Stimulated activated memory B cell treated with anti-CD40 and anti-IgM and Interleukin-4, amounts not matched to agents 10 μg/mL and 1 μg/mL and 100 μg/mL, for 72 hours (primary cell): ENCODE measurements at regions not wholly inside any gene's neighbourhood (a gene's known extent, or its start where the extent isn't known, plus 50 kb on each side); places are given as distances from the start of the nearest gene placed in this dataset.

Source experiments
- ATAC-seq: fragments of 150-1000 bp; cut with Tn5 transposase; 2 replicates; pipeline ENCODE4 v1.10.0; 2021
- H3K27ac Mint-ChIP-seq: one replicate; pipeline ENCODE4 v1.8.0; 2022; ENCODE audit warnings: mild to moderate bottlenecking, mixed read lengths
- H3K27me3 Mint-ChIP-seq: one replicate; pipeline ENCODE4 v1.8.0; 2022; ENCODE audit warnings: mixed read lengths
- H3K36me3 Mint-ChIP-seq: one replicate; pipeline ENCODE4 v1.8.0; 2022; ENCODE audit warnings: mixed read lengths
- H3K4me1 Mint-ChIP-seq: one replicate; pipeline ENCODE4 v1.8.0; 2022; ENCODE audit warnings: mixed read lengths
- H3K4me3 Mint-ChIP-seq: one replicate; pipeline ENCODE4 v1.8.0; 2022; ENCODE audit warnings: mild to moderate bottlenecking, moderate library complexity, mixed read lengths
- H3K9me3 Mint-ChIP-seq: one replicate; pipeline ENCODE4 v1.8.0; 2022; ENCODE audit warnings: mixed read lengths

DNA sequence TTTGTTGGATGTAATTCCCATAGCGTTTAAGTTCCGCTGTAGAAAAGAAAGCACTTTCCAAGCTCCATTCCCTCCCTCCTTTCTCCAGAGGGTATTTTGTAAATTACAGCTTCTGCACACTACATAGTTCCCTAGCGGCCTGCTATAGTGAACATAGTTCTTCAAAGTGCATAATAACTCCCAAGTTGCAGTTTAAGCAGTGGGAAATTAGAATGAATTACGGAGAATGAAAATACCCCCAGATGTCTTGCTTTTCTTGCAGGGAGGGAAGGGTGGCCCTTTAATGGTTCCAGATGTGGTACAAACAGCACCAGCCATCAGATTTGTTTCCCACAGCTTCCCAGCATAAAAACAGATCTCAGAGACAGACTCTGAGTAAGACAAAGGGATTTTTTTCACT is 893.9 kb downstream of the SUCLG1 start:
- no peak for ATAC-seq
- Mint-ChIP-seq H3K27me3 (no peaks in the 10 kb centered on the region), H3K36me3 (no peaks in the 10 kb centered on the region), H3K4me1 (no peaks in the 10 kb centered on the region), H3K27ac (no peak overlapping the region), H3K9me3 (no peaks in the 10 kb centered on the region), H3K4me3 (no peak overlapping the region)

DNA sequence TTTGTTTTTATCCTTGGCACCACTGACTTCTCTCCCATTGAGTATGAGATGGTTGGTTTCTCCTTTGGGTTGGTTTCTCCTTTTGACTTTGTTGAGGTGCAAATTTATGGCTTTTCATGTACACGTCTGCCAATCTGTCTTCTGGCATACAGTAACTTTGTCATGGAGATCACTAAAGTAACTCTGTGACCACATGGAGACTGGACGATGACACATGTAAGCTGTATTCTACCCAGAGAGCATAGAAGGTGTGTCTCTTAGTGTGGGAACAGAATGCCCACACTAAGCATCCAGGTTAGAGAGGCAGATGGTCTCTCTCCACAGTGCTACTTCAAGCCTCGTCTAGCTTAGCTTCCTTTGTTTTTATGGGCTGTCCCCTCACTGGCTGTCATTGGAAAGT is 897.5 kb downstream of the SUCLG1 start:
- no peak overlapping the region for H3K27ac Mint-ChIP-seq
- ATAC-seq = no peak
- no peak overlapping the region for H3K4me3 Mint-ChIP-seq
- no peaks in the 10 kb centered on the region for H3K27me3 Mint-ChIP-seq
- H3K4me1 Mint-ChIP-seq = no peaks in the 10 kb centered on the region
- H3K9me3 Mint-ChIP-seq = peaks cover 4% of the 10 kb centered on the region
- no peaks in the 10 kb centered on the region for H3K36me3 Mint-ChIP-seq

DNA sequence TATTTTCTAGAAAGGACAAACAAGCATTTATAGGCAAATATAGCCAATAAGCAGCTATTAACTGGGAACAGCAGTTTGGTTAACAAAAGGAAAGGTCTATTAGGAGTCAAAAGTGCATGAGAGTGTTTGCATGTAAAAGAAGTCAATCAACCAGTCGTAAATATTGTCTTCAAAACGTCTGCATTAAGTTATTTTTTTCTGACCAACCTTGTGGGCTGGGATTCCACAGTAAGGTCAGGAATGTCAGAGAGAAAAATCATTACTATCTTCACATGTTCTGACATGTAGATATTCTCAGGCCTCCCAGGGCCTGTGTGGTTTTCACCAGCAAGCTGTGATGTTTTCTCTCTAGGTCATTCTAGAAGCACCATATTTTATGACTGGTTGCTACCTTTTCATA is 922.5 kb downstream of the SUCLG1 start:
- no peak for ATAC-seq
- no peaks in the 10 kb centered on the region for H3K27me3 Mint-ChIP-seq

DNA sequence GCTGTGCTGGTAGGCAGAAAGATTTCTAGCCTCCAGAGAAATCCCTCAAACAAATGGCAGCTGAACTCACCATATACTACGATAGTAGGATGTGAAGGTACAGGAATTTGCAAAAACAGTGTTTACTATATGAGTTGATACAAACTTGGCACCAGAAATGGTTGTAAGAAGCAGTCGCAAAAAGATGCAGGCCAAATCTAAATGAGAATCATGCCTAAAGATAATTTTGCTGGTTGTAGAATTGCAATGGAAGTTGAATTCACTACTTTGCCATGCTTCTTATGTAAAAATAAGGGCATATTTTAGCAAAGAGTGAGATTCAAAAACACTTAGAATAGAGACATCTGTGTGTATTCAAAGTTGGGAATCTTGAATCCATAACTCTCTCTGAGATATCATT is 924.7 kb downstream of the SUCLG1 start:
- no peaks in the 10 kb centered on the region for H3K36me3 Mint-ChIP-seq
- H3K27me3 Mint-ChIP-seq = no peaks in the 10 kb centered on the region
- peaks cover 8% of the 10 kb centered on the region for H3K9me3 Mint-ChIP-seq
- no peak overlapping the region for H3K27ac Mint-ChIP-seq
- no peak overlapping the region for H3K4me3 Mint-ChIP-seq
- no peaks in the 10 kb centered on the region for H3K4me1 Mint-ChIP-seq
- ATAC-seq = no peak

More for the DNA sequence above, 922.5 kb downstream of the SUCLG1 start:
- no peaks in the 10 kb centered on the region for H3K4me1 Mint-ChIP-seq
- H3K27ac Mint-ChIP-seq = no peak overlapping the region
- H3K9me3 Mint-ChIP-seq = peaks cover 4% of the 10 kb centered on the region
- no peak overlapping the region for H3K4me3 Mint-ChIP-seq
- no peaks in the 10 kb centered on the region for H3K36me3 Mint-ChIP-seq

DNA sequence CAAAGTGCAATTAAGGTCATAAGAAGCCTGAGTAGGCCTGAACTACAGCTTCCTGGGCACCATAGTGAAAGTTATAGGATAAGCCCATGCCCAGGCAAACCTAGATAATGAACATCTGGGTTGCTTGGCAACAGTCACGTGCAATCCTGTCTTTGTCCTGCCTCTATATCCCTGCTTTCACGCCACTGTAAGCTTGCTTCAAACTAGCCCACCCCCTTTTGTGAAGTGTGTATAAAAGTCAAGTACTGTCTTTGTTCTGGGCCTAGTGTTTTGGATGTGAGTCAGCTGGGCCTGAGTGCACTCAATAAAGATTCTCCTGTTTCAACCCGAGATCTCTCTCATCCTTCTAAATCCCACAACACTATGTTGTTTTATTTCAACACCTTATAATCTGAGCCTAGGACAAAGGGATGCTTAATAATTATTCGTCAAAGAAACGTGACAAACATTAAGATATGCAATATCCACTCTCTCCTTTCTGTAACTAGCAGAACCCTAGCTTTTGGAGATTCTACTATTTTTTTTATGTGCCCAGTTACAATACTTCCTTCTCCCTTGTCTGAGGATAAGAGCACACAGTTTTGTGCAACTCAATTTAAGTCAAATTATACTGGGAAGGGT is 927.8 kb downstream of the SUCLG1 start:
- Mint-ChIP-seq H3K9me3 (peaks cover 3% of the 10 kb centered on the region), H3K27ac (no peak overlapping the region), H3K36me3 (no peaks in the 10 kb centered on the region), H3K4me1 (no peaks in the 10 kb centered on the region), H3K4me3 (no peak overlapping the region), H3K27me3 (no peaks in the 10 kb centered on the region)
- no peak for ATAC-seq

DNA sequence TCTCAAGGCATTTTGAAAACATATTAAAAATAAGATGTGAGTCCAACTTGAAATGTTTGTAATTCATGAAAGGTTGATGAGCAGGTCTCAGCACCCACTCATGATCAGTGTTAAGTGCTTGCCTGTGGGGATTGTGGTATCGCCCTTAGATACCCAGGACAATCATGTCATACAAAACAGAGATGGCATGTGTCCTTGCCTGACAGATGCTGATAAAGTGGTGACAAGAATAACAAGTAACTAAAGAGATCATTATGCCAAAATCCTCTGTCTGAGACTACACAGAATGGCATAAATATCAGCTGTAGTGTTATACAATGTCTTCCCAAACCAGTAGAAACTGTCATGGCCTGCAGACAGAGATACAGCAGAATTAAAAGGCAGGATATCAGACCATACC is 930.3 kb downstream of the SUCLG1 start:
- H3K4me1 Mint-ChIP-seq = no peaks in the 10 kb centered on the region
- H3K27ac Mint-ChIP-seq = no peak overlapping the region
- no peaks in the 10 kb centered on the region for H3K27me3 Mint-ChIP-seq
- no peaks in the 10 kb centered on the region for H3K36me3 Mint-ChIP-seq
- ATAC-seq = no peak
- H3K4me3 Mint-ChIP-seq = no peak overlapping the region
- H3K9me3 Mint-ChIP-seq = peaks cover 3% of the 10 kb centered on the region

DNA sequence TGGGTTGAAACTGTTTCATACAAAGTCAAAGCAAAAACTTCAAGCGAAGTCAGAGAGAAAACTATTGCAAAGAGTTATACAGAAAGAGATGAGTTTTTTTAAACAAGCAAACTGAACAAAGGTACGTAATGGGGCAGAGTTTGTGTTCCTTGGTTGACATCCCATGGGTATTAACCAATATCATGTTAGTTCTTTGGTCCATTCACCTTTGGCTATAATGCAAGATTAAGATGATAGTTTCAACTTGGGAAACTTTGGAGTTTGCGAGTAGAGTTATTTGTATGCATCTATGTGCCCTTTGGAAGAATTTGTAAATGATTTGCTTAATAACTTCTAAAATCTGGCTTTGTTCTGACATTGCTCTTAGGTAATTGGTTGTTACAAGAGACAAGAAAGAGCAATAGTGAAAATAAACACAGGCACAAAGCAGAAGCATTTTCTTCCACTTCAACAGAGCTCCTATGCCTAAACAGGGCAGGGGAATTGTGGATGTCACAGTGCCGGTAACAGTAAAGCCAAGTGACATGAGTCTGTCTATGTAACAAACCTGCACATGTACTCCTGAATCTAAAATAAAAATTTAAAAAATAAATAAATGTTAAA is 936.1 kb downstream of the SUCLG1 start:
- Mint-ChIP-seq H3K4me3 (no peak overlapping the region), H3K27ac (no peak overlapping the region), H3K36me3 (no peaks in the 10 kb centered on the region), H3K27me3 (no peaks in the 10 kb centered on the region), H3K4me1 (no peaks in the 10 kb centered on the region), H3K9me3 (peaks cover 2% of the 10 kb centered on the region)
- ATAC-seq = no peak

DNA sequence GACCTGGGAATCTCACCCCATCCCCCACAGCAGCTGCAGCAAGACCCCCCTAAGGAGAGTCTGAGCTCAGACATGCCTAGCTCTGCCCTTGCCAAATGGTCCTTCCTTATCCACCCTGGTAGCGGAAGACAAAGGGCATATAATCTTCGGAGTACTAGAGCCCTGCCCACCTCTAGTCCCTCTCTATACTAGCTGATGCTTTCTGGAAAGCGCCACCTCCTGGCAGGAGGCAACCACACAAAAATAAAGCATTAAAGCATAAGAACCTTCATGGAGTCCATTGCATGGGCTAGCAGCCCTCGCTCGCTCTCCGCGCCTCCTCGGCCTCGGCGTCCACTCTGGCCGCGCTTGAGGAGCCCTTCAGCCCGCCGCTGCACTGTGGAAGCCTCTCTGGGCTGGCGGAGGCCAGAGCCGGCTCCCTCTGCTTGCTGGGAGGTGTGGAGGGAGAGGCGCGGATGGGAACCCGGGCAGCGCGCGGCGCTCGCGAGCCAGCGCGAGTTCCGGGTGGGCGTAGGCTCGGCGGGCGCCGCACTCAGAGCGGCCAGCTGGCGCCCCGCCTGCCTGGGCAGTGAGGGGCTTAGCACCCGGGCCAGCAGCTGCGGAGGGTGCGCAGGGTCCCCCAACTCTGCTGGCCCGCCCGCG is 941.2 kb downstream of the SUCLG1 start:
- Mint-ChIP-seq H3K4me3 (no peak overlapping the region), H3K36me3 (no peaks in the 10 kb centered on the region), H3K9me3 (peaks cover 5% of the 10 kb centered on the region), H3K27ac (no peak overlapping the region), H3K4me1 (no peaks in the 10 kb centered on the region), H3K27me3 (no peaks in the 10 kb centered on the region)
- no peak for ATAC-seq

DNA sequence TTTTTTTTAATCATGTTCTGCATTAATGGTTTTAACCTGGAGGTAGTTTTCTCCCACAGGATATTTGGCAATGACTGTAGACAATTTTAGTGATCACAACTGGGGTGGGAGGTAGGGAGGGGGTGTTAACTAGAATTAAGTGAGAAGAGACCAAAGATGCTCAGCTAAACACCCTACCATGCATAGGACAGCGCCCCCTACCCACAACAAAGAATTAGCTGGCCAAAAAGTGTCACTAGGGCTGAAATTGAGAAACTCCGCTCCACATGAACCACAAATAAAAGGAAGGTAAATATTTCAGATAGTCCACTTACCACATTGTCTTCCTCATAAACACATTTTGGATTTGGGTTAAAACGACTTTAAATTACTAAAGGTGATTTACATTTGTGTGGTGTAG is 942.6 kb downstream of the SUCLG1 start:
- no peaks in the 10 kb centered on the region for H3K36me3 Mint-ChIP-seq
- no peak overlapping the region for H3K4me3 Mint-ChIP-seq
- no peak overlapping the region for H3K27ac Mint-ChIP-seq
- no peak for ATAC-seq
- peaks cover 5% of the 10 kb centered on the region for H3K9me3 Mint-ChIP-seq
- H3K27me3 Mint-ChIP-seq = no peaks in the 10 kb centered on the region
- no peaks in the 10 kb centered on the region for H3K4me1 Mint-ChIP-seq

DNA sequence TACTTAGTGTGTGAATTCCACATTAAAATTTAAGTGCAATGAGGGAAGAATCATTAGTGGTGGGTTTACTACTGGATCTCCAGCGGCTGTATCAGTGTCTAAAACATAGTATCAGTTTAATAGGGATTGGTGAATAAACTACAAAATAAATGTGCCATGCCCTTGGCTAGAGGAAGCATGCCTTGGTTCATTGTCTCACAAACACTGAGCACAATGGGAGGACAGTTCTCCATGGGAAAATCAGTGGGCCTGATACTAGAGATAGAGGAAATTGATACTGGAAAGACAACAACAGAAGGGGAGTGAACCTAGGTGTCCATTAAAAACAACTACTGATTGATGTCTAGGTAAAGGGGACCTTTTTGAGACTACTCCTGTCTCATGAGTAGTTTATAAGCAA is 971.6 kb downstream of the SUCLG1 start:
- no peak overlapping the region for H3K4me3 Mint-ChIP-seq
- no peaks in the 10 kb centered on the region for H3K27me3 Mint-ChIP-seq
- H3K36me3 Mint-ChIP-seq = no peaks in the 10 kb centered on the region
- H3K4me1 Mint-ChIP-seq = no peaks in the 10 kb centered on the region
- H3K27ac Mint-ChIP-seq = no peak overlapping the region
- no peak for ATAC-seq
- H3K9me3 Mint-ChIP-seq = peaks cover 2% of the 10 kb centered on the region

DNA sequence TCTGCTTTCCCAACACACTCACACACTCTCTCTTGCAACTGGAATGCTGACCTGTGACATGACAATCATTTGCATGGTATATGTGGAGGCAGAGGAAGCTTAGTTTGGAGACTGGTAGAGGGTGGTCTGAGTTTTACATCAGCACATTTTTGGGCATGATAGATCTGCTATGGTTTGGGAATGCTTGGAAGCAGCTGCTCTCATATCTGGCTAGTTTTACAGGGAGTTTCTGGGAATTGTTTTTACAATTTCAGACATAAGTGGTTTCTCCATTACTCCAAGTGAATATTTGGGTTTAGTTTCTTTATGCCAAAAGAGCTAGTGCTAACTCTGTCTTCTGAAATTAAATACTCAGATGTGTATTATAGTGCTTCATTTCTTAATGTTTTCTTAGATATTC is 977.6 kb downstream of the SUCLG1 start:
- Mint-ChIP-seq H3K27me3 (no peaks in the 10 kb centered on the region), H3K4me1 (no peaks in the 10 kb centered on the region), H3K4me3 (no peak overlapping the region), H3K27ac (no peak overlapping the region), H3K9me3 (no peaks in the 10 kb centered on the region), H3K36me3 (no peaks in the 10 kb centered on the region)
- ATAC-seq = no peak

DNA sequence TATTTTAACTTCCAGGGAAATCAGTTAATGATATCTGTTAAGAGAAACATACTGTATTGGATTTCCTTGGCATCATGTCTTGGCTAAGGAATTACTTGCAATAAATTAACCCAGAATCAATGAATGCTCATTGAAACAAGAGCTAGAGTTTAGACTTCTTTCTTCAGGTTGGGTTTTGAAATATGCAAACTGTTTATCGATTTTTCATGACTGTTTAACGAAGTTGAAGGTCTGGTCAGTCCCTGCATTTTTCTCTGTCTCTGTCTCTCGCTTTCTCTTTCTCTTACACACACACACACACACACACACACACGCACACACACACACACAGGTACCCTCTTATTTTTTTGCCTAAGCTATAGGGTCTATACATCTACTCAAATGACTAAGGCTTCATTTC is 981.0 kb downstream of the SUCLG1 start:
- Mint-ChIP-seq H3K4me1 (no peaks in the 10 kb centered on the region), H3K4me3 (no peak overlapping the region), H3K9me3 (no peaks in the 10 kb centered on the region), H3K36me3 (no peaks in the 10 kb centered on the region), H3K27me3 (no peaks in the 10 kb centered on the region), H3K27ac (no peak overlapping the region)
- no peak for ATAC-seq

DNA sequence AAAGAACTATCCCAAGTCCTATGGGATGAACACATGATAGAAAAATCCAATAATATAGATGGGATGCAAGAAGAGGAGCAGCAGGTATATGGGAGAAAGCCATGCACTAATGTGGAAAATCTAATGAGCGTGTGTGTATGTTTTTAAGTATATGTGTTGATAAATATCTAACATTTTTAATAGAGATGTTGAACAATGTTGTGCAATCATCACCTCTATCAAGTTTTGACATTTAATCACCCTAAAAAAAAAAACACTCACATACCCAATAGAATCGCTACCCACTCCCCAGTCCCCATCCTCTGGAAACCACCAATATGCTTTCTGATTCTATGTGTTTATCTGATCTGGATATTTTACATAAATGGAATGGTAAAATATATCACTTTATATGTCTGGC is 983.7 kb downstream of the SUCLG1 start:
- no peak for ATAC-seq
- peaks cover 3% of the 10 kb centered on the region for H3K9me3 Mint-ChIP-seq
- H3K36me3 Mint-ChIP-seq = no peaks in the 10 kb centered on the region
- no peaks in the 10 kb centered on the region for H3K4me1 Mint-ChIP-seq
- H3K27me3 Mint-ChIP-seq = no peaks in the 10 kb centered on the region
- H3K4me3 Mint-ChIP-seq = no peak overlapping the region
- H3K27ac Mint-ChIP-seq = no peak overlapping the region

DNA sequence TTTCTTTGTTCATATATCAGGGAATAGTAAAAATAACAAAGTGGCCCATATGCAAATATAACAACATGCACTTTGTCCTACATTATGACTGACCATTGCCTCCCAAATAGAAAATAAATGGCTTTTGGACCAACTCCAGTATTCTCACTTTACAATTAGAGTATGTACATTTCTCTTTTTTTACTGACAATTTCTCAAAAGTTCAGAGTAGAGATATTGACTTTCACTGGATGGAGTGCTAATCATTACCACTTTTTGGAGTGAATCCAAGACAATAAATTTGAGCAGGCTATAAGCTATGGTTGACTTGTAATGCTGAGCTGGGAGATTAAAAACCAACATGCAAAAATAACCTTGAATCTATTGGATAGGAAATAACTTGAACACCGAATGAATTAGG is 987.4 kb downstream of the SUCLG1 start:
- no peaks in the 10 kb centered on the region for H3K27me3 Mint-ChIP-seq
- H3K4me3 Mint-ChIP-seq = no peak overlapping the region
- no peak for ATAC-seq
- no peak overlapping the region for H3K27ac Mint-ChIP-seq
- no peaks in the 10 kb centered on the region for H3K4me1 Mint-ChIP-seq
- no peaks in the 10 kb centered on the region for H3K36me3 Mint-ChIP-seq
- peaks cover 8% of the 10 kb centered on the region for H3K9me3 Mint-ChIP-seq

DNA sequence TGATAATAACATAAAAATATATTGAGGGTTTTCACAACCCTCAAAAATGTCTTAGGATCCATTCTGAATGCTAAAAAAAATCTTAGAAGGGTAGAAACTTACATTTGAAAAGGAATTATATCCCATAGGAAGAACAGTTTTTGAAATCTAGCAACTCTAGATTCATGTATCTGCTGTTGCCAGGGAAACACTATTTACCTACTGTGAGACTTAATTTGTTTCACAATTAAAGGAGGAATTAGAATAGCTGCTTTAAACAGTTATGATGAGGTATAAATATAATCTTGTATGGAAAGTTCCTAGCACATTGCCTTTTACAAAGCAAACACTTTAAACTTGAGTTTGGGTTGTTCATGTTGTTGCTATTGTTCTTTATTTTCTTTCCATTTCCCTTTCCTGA is 988.2 kb downstream of the SUCLG1 start:
- Mint-ChIP-seq H3K27me3 (no peaks in the 10 kb centered on the region), H3K4me3 (no peak overlapping the region), H3K9me3 (peaks cover 8% of the 10 kb centered on the region), H3K36me3 (no peaks in the 10 kb centered on the region), H3K27ac (no peak overlapping the region), H3K4me1 (no peaks in the 10 kb centered on the region)
- no peak for ATAC-seq

DNA sequence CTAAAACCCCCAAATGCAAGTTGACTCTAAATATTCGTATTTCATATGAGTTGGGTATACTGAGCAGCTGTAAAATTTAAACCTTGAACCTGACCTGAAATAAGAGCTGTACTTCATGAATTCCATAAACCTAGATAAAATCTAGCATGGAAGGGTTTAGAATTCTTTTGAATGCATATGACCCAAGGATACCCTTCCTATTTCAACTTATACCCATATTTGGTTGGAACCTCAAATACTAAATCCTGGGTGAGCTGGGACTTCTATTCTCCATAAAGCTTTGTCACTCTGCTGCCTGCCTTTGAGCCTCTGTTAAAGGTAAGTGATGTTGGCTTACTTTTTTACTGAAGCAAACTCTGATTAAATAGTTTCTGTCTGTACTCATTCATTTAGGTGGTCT is 994.6 kb downstream of the SUCLG1 start:
- no peak for ATAC-seq
- Mint-ChIP-seq H3K27me3 (no peaks in the 10 kb centered on the region), H3K4me3 (no peak overlapping the region), H3K27ac (no peak overlapping the region), H3K4me1 (no peaks in the 10 kb centered on the region), H3K9me3 (peaks cover 5% of the 10 kb centered on the region), H3K36me3 (no peaks in the 10 kb centered on the region)
